ENCODE measurements at regions not wholly inside any gene's neighbourhood (a gene's known extent, or its start where the extent isn't known, plus 50 kb on each side); places are given as distances from the start of the nearest gene placed in this dataset.

GRCh38 chr6:123742626-123743025, 61.0 kb upstream of the NKAIN2 start:
- H3K9ac ChIP-seq (ENCODE audit: low read length): no peak overlapping the region
- peaks cover 4% of the 10 kb centered on the region for H3K27me3 ChIP-seq (ENCODE audit: insufficient read depth, low read length)
- no peaks in the 10 kb centered on the region for H3K9me2 ChIP-seq (ENCODE audit: insufficient read depth)
- H3K4me3 ChIP-seq (replicated peaks in 1 of 2; ENCODE audit: low read depth in 1 of 2, low read length in 2 of 2): no peak overlapping the region
- H3K4me2 ChIP-seq (ENCODE audit: low read length): no peak overlapping the region
- intact Hi-C loops (cut with micrococcal nuclease): loop anchor here (10.0 kb wide), 1 partner anchor 788 kb away; no protein-coding TSS in a partner anchor
- BruUV-seq (replicated peaks): no TSS peak
- H3K9me3 ChIP-seq (ENCODE audit: control insufficient read depth in 1 of 2, insufficient read depth in 1 of 2, low read depth in 1 of 2, low read length in 2 of 2): no peaks in the 10 kb centered on the region
- ChIA-PET CTCF (no interaction called here), POLR2A (no interaction called here), RAD21 (ENCODE audit: low non-redundant PET in 1 of 2, low total read pairs in 2 of 2, uncharacterized antibody in 2 of 2, unreplicated experiment in 2 of 2) (no interaction called here)
- no peaks in the 10 kb centered on the region for H3K4me1 ChIP-seq (ENCODE audit: control insufficient read depth in 1 of 2, insufficient read depth in 2 of 2, low read length in 2 of 2)
- no peak for TF ChIP-seq ZBTB33 (IDR thresholded peaks at IDR 0.05; ENCODE audit: extremely low read depth, insufficient replicate concordance, low read length)
- TF ChIP-seq ZFX (IDR thresholded peaks at IDR 0.05): no peak
- no peak for TF ChIP-seq EGR1 (IDR thresholded peaks at IDR 0.05; ENCODE audit: low read depth)
- TF ChIP-seq CBX3 (IDR thresholded peaks at IDR 0.05; ENCODE audit: low read depth): no peak
- TF ChIP-seq, protein P1, sequence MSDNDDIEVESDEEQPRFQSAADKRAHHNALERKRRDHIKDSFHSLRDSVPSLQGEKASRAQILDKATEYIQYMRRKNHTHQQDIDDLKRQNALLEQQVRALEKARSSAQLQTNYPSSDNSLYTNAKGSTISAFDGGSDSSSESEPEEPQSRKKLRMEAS (IDR thresholded peaks at IDR 0.05): no peak
- no peak for TF ChIP-seq FOSL1 (IDR thresholded peaks at IDR 0.05; ENCODE audit: low read depth)
- TF ChIP-seq YY1 (IDR thresholded peaks at IDR 0.05; ENCODE audit: extremely low read depth, insufficient replicate concordance, low read depth, low read length): no peak
- TF ChIP-seq EZH2 (IDR thresholded peaks at IDR 0.05): no peak
- TF ChIP-seq CTCF (IDR thresholded peaks at IDR 0.05 in 2 of 3, conservative IDR thresholded peaks at IDR 0.05 in 1 of 3; ENCODE audit: borderline replicate concordance in 1 of 3, insufficient read depth in 1 of 3, low read depth in 2 of 3, low read length in 2 of 3): no peak
- no peak for TF ChIP-seq JUND (IDR thresholded peaks at IDR 0.05)
- TF ChIP-seq RAD21 (IDR thresholded peaks at IDR 0.05; ENCODE audit: low read depth): no peak
- no peak for TF ChIP-seq POLR2AphosphoS5 (IDR thresholded peaks at IDR 0.05; ENCODE audit: low read depth, low read length)
- TF ChIP-seq, protein P2, sequence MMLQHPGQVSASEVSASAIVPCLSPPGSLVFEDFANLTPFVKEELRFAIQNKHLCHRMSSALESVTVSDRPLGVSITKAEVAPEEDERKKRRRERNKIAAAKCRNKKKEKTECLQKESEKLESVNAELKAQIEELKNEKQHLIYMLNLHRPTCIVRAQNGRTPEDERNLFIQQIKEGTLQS (IDR thresholded peaks at IDR 0.05): no peak
- no peak for TF ChIP-seq EZH2phosphoT487 (IDR thresholded peaks at IDR 0.05; ENCODE audit: borderline replicate concordance)
- no peak for TF ChIP-seq SIN3A (IDR thresholded peaks at IDR 0.05; ENCODE audit: low read depth)
- no peak for TF ChIP-seq POLR2A (IDR thresholded peaks at IDR 0.05; ENCODE audit: borderline replicate concordance, extremely low read depth, insufficient read depth, insufficient read length)
- TF ChIP-seq REST (IDR thresholded peaks at IDR 0.05; ENCODE audit: low read depth): no peak
- TF ChIP-seq ELF1 (IDR thresholded peaks at IDR 0.05; ENCODE audit: borderline replicate concordance, low read depth): no peak
- TF ChIP-seq ZNF274 (IDR thresholded peaks at IDR 0.05; ENCODE audit: low read depth, low read length): no peak
- H3K36me3 ChIP-seq (ENCODE audit: control insufficient read depth in 1 of 2, insufficient read depth in 2 of 2, low read length in 2 of 2): no peaks in the 10 kb centered on the region
- no peaks in the 10 kb centered on the region for H4K20me1 ChIP-seq (ENCODE audit: insufficient read depth)
- no peaks in the 10 kb centered on the region for H3K79me2 ChIP-seq (ENCODE audit: insufficient read depth, low read length)
- no peak for DNase-seq (ENCODE audit: low read depth, low spot score)
- H2AFZ ChIP-seq (ENCODE audit: low read depth, low read length, poor library complexity, severe bottlenecking): no peak overlapping the region
- no peak overlapping the region for H3K27ac ChIP-seq (ENCODE audit: low read depth, low read length)
- no peak for ATAC-seq

Measured in HCT116 (cell line).